ENCODE measurements at regions not wholly inside any gene's neighbourhood (a gene's known extent, or its start where the extent isn't known, plus 50 kb on each side); places are given as distances from the start of the nearest gene placed in this dataset.

- no peak for TF ChIP-seq AFF4 (CRISPR knock-in tag; IDR thresholded peaks at IDR 0.05)
- TF ChIP-seq NCOA2 (IDR thresholded peaks at IDR 0.05; ENCODE audit: partially characterized antibody in 2 of 2) = no peak
- TF ChIP-seq ZKSCAN8 (CRISPR knock-in tag; IDR thresholded peaks at IDR 0.05) = no peak
- no peak for TF ChIP-seq CBX3 (IDR thresholded peaks at IDR 0.05; ENCODE audit: borderline replicate concordance in 1 of 2, low read length in 2 of 2)
Observed at GRCh38 chr18:65215865-65216466, 534.8 kb upstream of the CDH7 start (continued).

- no peak overlapping the region for H3K27ac ChIP-seq (ENCODE audit: extremely low read depth, low read depth, low read length)
- H2AFZ ChIP-seq (ENCODE audit: low read depth, low read length) = no peak overlapping the region
- BruUV-seq (replicated peaks) = no TSS peak
- no peak overlapping the region for H3K9ac ChIP-seq (ENCODE audit: insufficient read depth in 1 of 2, low read depth in 2 of 2, low read length in 2 of 2)
- H3K9me1 ChIP-seq (ENCODE audit: control insufficient read depth, insufficient read depth, low read length) = no peaks in the 10 kb centered on the region
- 0% methylated on average over 3 of the region's 3 CpGs for WGBS (ENCODE audit: insufficient coverage, low coverage, missing lambda C conversion rate)
- intact Hi-C loops (cut with micrococcal nuclease) (no loop called here), in situ Hi-C loops (cut with MboI) (no loop called here)
- no peak for DNase-seq (ENCODE audit: extremely low read depth in 1 of 4, low spot score in 3 of 4)
- no peaks in the 10 kb centered on the region for H3K27me3 ChIP-seq (ENCODE audit: control insufficient read depth in 2 of 2, insufficient read depth in 2 of 2, low read length in 2 of 2)
- ChIA-PET CTCF (ENCODE audit: low intra/inter-chr PET ratio) (no interaction called here), POLR2A (no interaction called here)
- FAIRE-seq = no peak
- ATAC-seq = no peak
- no peaks in the 10 kb centered on the region for H4K20me1 ChIP-seq (replicated peaks; ENCODE audit: control insufficient read depth, insufficient read depth, low read length)
- H3K36me3 ChIP-seq (ENCODE audit: control insufficient read depth, insufficient read depth, low read length) = no peaks in the 10 kb centered on the region
- H3K4me3 ChIP-seq = no peak overlapping the region
- H3K79me2 ChIP-seq (ENCODE audit: control insufficient read depth, insufficient read depth, low read length) = no peaks in the 10 kb centered on the region
- no peaks in the 10 kb centered on the region for H3K4me1 ChIP-seq (replicated peaks in 1 of 2; ENCODE audit: control insufficient read depth in 2 of 2, insufficient read depth in 2 of 2, low read length in 2 of 2)
- no peaks in the 10 kb centered on the region for H3K9me3 ChIP-seq (replicated peaks; ENCODE audit: control insufficient read depth, insufficient read depth, low read depth, low read length)
- H3K4me2 ChIP-seq (ENCODE audit: insufficient read depth, low read length) = no peak overlapping the region
- no peak for TF ChIP-seq ELF1 (tag; IDR thresholded peaks at IDR 0.05)
- no peak for TF ChIP-seq XRCC4 (IDR thresholded peaks at IDR 0.05; ENCODE audit: extremely low read depth, insufficient read depth, insufficient read length)
- no peak for TF ChIP-seq ZNF197 (CRISPR knock-in tag; IDR thresholded peaks at IDR 0.05; ENCODE audit: low read depth)
- TF ChIP-seq PRDM10 (IDR thresholded peaks at IDR 0.05; ENCODE audit: partially characterized antibody) = no peak
- TF ChIP-seq FIP1L1 (IDR thresholded peaks at IDR 0.05; ENCODE audit: low read depth, low read length, poor library complexity, severe bottlenecking) = no peak
- no peak for TF ChIP-seq ZBTB8A (IDR thresholded peaks at IDR 0.05; ENCODE audit: partially characterized antibody)
- TF ChIP-seq ZNF436 (CRISPR knock-in tag; IDR thresholded peaks at IDR 0.05) = no peak
- no peak for TF ChIP-seq NFE2L1 (tag; IDR thresholded peaks at IDR 0.05; ENCODE audit: borderline replicate concordance, low read depth)
- TF ChIP-seq NR1H2 (CRISPR knock-in tag; IDR thresholded peaks at IDR 0.05) = no peak
- no peak for TF ChIP-seq MXI1 (IDR thresholded peaks at IDR 0.05; ENCODE audit: low read depth, low read length)
Observed at GRCh38 chr18:65214456-65214855, 536.4 kb upstream of the CDH7 start.

All from K562 (cell line).